Activated CD8-positive, alpha-beta memory T cell treated with anti-CD3 and anti-CD28 coated beads for 36 hours (primary cell): ENCODE measurements at regions not wholly inside any gene's neighbourhood (a gene's known extent, or its start where the extent isn't known, plus 50 kb on each side); places are given as distances from the start of the nearest gene placed in this dataset.

Source experiments
- CTCF ChIA-PET: fragments of 350-600 bp; sonication (Branson Sonifier 250); formaldehyde crosslinking; loops from one replicate; lab custom pipeline; 2021; ENCODE audit warnings: antibody characterized with exemption; lab: Charles Lee
- POLR2A ChIA-PET: fragments of 350-600 bp; sonication (Branson Sonifier 250); formaldehyde crosslinking; loops from one replicate; lab custom pipeline; 2021; ENCODE audit warnings: antibody characterized with exemption; lab: Charles Lee

- CTCF ChIA-PET: interaction anchor here (1.0 to 2.3 kb wide), 3 partner anchors 7 to 17 kb away, joined by 3 to 10 read pairs (median 4); no protein-coding TSS in a partner anchor
- POLR2A ChIA-PET: no interaction called here
Measured at GRCh38 chr6:90442366-90442765, 144.5 kb downstream of the MAP3K7 start.

DNA sequence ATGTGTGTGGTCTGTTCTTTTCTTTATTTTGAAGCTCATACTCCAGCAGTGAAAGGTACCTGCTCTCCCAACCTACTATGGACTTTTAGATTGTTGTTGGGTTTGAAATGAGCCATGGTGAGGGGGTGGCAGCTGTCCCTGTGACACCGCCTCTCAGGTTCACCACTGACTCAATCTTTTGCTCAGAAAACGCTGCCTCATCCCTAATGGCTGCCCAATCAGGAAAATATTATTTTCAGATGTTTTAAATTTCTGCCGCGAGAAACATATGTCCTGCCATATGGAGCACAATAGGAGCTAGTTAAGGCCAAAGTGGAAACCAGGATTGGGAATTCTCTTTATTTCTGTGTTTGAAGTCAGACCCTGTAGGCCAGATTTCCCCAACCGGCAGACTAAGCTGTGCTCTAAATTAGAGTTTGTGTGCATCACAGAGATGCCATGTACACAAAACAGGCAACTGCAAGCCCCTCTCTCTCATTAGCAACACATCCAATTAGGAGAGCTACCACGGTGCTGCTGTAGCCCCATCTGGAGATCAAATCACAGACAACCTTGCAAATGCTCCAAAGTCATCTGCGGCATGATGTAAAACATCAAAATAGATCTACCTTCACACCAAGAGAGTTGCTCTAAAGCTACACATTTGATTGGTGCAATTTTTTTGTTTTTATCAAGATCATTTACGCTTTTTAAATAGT is 144.1 kb upstream of the BACH2 start:
- ChIA-PET POLR2A (no interaction called here), CTCF (interaction anchor here (0.7 to 1.0 kb wide), 2 partner anchors 14 to 16 kb away, joined by 3 to 4 read pairs; no protein-coding TSS in a partner anchor)

DNA sequence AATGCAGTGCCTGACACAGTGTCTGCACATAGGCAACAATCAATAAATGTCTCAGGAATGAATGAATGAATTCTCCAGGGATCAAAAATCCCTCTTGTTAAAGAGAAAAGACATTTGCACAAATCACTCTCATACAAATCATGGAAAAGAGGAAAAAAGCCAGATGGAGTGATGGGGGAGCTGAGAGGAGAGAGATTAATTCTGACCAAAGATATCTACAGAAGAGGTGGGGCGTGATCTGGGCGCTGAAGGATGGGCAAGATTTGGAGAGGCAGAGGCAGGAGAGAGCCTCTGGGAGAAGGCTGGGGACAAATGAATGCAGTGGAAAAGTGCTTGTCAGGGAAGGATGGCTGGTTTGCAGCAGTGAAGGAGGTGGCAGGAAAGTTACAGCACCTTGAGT is 142.9 kb upstream of the BACH2 start:
- ChIA-PET CTCF (no interaction called here), POLR2A (no interaction called here)

DNA sequence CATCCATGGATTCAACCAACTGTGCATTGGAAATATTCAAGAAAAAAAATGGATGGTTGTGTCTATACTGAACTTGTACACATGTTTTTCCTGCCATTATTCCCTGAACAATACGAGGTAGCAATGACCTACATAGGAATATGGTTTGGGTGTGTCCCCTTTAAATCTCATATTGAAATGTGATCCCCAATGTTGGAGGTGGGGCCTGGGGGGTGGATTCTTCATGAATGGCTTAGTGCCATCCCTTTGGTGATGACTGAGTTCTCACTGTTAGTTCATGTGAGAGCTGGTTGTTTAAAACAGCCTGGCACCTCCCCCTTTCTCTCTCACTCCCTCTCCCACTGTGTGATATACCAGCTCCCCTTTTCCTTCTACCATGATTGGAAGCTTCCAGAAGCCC is 139.8 kb upstream of the BACH2 start:
- POLR2A ChIA-PET: no interaction called here
- CTCF ChIA-PET: no interaction called here

GRCh38 chr6:90435207-90435899 is 138.7 kb upstream of the BACH2 start:
- ChIA-PET POLR2A (no interaction called here), CTCF (interaction anchor here (0.8 to 1.7 kb wide), 2 partner anchors 8 to 137 kb away, joined by 3 to 10 read pairs; no protein-coding TSS in a partner anchor)

GRCh38 chr6:90434094-90434493 is 137.5 kb upstream of the BACH2 start:
- CTCF ChIA-PET: interaction anchor here (1.3 to 1.7 kb wide), 2 partner anchors 10 to 14 kb away, joined by 4 to 10 read pairs; no protein-coding TSS in a partner anchor
- POLR2A ChIA-PET: no interaction called here

- ChIA-PET POLR2A (interaction anchor here (0.6 kb wide), 1 partner anchor 142 kb away, joined by 3 read pairs; no protein-coding TSS in a partner anchor), CTCF (interaction anchor here (1.3 kb wide), 2 partner anchors 10 to 15 kb away, joined by 4 read pairs; no protein-coding TSS in a partner anchor)
Measured at GRCh38 chr6:90432937-90433336, 136.3 kb upstream of the BACH2 start.

- ChIA-PET POLR2A (no interaction called here), CTCF (interaction anchor here (1.3 kb wide), 1 partner anchor 10 kb away, joined by 4 read pairs; no protein-coding TSS in a partner anchor)
Measured at GRCh38 chr6:90432041-90432775, 135.6 kb upstream of the BACH2 start.

DNA sequence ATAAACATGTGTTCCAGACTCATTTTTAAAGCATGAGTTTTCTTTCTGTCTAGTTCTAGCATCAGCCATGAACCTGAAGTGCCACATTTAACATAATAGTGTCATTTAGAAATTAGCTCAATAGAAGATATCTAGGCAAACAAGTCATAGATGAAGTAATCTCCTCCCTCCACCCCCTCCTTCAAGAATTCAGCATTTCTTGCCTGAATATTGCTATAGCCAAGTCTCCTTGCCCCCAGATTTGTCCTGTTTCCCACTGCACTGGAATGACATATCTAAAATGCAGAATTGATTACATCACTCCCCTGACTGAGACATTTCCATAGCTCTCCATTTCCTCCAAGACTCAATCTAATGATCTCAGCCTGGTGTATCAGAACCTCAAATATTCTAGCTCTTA is 134.9 kb upstream of the BACH2 start:
- ChIA-PET CTCF (interaction anchor here (1.3 kb wide), 1 partner anchor 11 kb away, joined by 4 read pairs; no protein-coding TSS in a partner anchor), POLR2A (no interaction called here)

- POLR2A ChIA-PET: no interaction called here
- CTCF ChIA-PET: no interaction called here
Measured at GRCh38 chr6:90429713-90430112, 133.1 kb upstream of the BACH2 start.

DNA sequence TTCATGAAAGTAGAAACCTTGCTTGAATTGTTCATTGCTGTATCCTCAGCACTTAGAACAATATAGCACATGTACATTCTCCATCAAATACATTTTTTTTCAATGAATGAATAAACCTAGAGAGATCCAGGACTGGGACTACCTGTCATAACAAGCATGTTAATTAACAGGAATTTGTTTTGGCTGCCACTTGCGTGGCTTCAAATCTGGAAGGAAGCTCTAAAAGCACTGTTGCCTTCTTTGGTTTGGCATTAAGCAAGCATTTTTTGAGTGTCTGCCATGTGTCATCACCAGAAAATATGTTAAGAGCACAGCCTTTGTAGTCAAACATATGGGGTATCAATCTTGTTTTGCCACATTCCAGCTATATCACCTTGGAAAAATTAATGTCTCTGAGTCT is 131.9 kb upstream of the BACH2 start:
- POLR2A ChIA-PET: no interaction called here

DNA sequence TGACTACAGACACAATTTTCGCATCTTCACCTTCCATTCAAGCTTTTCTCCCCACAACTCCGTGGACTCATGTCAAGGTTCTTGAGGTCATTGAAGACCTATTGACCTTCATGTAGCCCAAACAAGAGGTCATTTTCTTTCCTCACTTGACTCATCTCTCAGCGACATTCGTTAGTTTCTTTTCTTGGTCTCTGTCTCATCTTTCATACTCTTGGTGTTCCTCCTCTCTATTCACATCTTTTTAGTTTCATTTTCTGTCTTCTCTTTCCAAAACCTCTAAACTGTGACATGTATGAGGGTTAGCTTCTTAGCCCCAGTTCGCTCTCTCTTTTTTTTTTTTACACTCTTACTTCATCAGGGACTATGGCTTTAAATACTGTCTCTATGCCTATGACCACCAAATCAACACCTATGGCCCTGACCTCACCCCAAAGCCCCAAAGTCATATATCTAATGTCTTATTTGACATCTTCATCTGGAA is 128.6 kb upstream of the BACH2 start:
- CTCF ChIA-PET: interaction anchor here (0.9 to 3.5 kb wide), 8 partner anchors 11 to 138 kb away, joined by 3 to 21 read pairs (median 4); no protein-coding TSS in a partner anchor
- POLR2A ChIA-PET: interaction anchor here (0.9 to 2.2 kb wide), 4 partner anchors 12 to 439 kb away, joined by 3 to 11 read pairs (median 4); no protein-coding TSS in a partner anchor

More for the DNA sequence above, 131.9 kb upstream of the BACH2 start:
- CTCF ChIA-PET: interaction anchor here (1.6 kb wide), 1 partner anchor 17 kb away, joined by 3 read pairs; no protein-coding TSS in a partner anchor

- ChIA-PET CTCF (interaction anchor here (0.9 to 3.5 kb wide), 12 partner anchors 11 to 416 kb away, joined by 3 to 21 read pairs (median 4); no protein-coding TSS in a partner anchor), POLR2A (interaction anchor here (0.6 to 2.2 kb wide), 9 partner anchors 11 to 480 kb away, joined by 3 to 11 read pairs (median 5); no protein-coding TSS in a partner anchor)
Measured at GRCh38 chr6:90424580-90424979, 127.9 kb upstream of the BACH2 start.

DNA sequence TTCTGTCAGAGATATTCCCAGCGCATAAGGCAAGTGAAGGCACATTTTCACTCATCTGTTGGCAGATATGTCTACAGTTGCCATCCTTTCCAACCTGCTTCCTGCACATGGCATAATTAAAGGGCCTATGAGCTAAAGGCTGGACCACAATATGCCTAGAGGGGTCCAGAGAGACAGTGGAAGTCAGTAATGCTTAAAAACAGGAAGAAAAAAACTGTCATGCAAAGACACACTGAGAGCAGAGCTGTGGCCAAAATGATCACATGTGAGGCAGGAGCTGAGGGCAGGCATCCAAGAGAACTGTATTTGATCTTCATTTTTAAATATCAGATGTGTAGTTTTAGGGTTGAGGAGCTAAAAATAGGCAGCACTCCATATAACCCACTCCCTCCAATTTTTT is 125.0 kb upstream of the BACH2 start:
- CTCF ChIA-PET: interaction anchor here (1.1 kb wide), 1 partner anchor 23 kb away, joined by 3 read pairs; no protein-coding TSS in a partner anchor
- POLR2A ChIA-PET: no interaction called here

- ChIA-PET POLR2A (no interaction called here), CTCF (interaction anchor here (1.4 kb wide), 1 partner anchor 28 kb away, joined by 3 read pairs; no protein-coding TSS in a partner anchor)
Measured at GRCh38 chr6:90420500-90420899, 123.9 kb upstream of the BACH2 start.

DNA sequence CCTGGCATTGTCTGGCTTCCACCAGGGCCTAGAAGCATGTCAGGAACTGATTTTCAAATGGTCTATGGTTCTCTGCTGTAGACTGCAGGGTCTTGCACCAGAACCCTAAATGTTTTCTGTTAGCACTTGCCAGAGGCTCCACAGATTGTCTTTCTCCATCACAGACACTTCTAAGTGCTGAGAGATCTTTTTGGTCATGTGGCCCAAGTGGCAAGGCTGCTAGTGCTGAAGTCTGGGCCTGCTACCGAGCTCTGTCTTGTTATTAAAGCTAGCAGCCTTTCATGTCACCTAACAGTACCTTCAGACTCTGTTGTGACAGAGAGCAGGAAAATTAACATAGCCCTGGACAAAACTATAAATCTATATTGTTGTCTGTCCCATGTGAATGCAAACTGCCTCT is 120.7 kb upstream of the BACH2 start:
- ChIA-PET CTCF (interaction anchor here (2.0 kb wide), 1 partner anchor 29 kb away, joined by 4 read pairs; no protein-coding TSS in a partner anchor), POLR2A (no interaction called here)

DNA sequence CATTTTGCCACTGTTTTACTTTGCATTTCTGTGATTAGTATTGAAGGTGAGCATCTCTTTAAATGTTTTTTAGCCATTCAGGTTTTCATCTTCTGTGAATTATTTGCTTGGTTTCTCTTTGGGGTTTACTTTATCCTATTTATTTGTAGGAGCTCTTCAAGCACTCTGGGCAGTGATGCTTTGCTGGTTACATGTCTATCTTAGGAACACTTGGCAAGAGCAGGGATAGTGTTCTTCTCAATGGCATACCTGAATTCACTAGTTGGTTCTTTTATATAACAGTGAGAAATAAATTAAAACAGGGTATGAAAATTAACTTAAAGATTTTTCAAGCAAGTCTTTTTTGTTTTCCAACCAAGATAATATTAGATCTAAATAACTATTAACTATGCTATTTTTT is 119.7 kb upstream of the BACH2 start:
- POLR2A ChIA-PET: no interaction called here
- CTCF ChIA-PET: interaction anchor here (2.0 kb wide), 1 partner anchor 28 kb away, joined by 4 read pairs; no protein-coding TSS in a partner anchor

DNA sequence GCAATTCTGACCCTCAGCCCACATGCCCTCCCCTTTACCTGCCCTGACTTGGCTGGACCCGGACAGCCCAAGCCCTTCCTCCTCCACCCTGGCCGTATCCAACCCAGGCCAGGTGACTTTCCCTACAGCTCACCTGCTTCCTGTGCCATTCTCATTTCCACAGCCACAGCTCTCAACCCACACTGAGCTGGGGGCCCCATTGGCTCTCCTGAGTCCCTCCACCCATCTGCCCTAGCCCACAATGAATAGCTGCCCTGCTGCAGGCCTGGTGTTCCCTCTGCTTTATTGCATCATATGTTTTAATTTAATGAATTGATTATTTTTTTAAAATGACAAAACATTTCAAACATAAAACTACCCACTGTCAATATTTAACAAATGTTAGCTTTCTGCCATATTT is 118.5 kb upstream of the BACH2 start:
- ChIA-PET CTCF (interaction anchor here (0.8 kb wide), 2 partner anchors 42 to 59 kb away, joined by 3 read pairs; no protein-coding TSS in a partner anchor), POLR2A (no interaction called here)
